ENCODE measurements at regions not wholly inside any gene's neighbourhood (a gene's known extent, or its start where the extent isn't known, plus 50 kb on each side); places are given as distances from the start of the nearest gene placed in this dataset.

GRCh38 chr2:144015036-144015435, 504.9 kb downstream of the ZEB2 start:
- TF ChIP-seq CTCF (IDR thresholded peaks at IDR 0.05) (no peak), POLR2A (IDR thresholded peaks at IDR 0.05) (no peak)
